ENCODE measurements at regions not wholly inside any gene's neighbourhood (a gene's known extent, or its start where the extent isn't known, plus 50 kb on each side); places are given as distances from the start of the nearest gene placed in this dataset.

DNA sequence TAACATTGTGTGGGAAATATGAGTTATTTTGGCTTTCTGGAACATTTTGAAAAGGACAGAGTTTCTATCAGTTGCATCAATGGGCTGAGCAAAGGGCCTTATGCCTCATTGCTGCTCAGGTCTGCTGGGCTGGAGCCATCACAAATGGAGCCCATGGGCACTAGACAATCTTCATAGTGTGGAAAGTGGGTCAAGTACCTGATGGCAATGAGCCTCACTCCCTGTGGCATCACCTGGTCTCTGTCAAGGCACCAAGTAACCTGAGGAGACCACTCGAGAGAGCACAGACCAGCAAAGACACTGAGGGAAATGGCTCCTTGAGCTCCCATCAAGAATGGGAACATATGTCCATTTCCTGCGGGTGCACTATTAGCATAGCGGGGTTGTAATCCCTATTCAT, 96.7 kb upstream of the PPP2R3A start:
- H3K27ac ChIP-seq (replicated peaks in 1 of 4) = no peak overlapping the region
- no peak for DNase-seq (ENCODE audit: extremely low spot score)
- intact Hi-C loops (cut with DNase I) = no loop called here
- no peaks in the 10 kb centered on the region for H3K27me3 ChIP-seq
- H3K9me3 ChIP-seq = peaks cover 0 to 10% (median 4%) of the 10 kb centered on the region in 4 donors
- TF ChIP-seq EP300 (IDR thresholded peaks at IDR 0.05) = no peak
- TF ChIP-seq POLR2A (IDR thresholded peaks at IDR 0.05; ENCODE audit: low read depth) = no peak
- TF ChIP-seq, protein P1, sequence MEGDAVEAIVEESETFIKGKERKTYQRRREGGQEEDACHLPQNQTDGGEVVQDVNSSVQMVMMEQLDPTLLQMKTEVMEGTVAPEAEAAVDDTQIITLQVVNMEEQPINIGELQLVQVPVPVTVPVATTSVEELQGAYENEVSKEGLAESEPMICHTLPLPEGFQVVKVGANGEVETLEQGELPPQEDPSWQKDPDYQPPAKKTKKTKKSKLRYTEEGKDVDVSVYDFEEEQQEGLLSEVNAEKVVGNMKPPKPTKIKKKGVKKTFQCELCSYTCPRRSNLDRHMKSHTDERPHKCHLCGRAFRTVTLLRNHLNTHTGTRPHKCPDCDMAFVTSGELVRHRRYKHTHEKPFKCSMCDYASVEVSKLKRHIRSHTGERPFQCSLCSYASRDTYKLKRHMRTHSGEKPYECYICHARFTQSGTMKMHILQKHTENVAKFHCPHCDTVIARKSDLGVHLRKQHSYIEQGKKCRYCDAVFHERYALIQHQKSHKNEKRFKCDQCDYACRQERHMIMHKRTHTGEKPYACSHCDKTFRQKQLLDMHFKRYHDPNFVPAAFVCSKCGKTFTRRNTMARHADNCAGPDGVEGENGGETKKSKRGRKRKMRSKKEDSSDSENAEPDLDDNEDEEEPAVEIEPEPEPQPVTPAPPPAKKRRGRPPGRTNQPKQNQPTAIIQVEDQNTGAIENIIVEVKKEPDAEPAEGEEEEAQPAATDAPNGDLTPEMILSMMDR (IDR thresholded peaks at IDR 0.05) = no peak
- TF ChIP-seq POLR2AphosphoS5 (IDR thresholded peaks at IDR 0.05) = no peak
- H3K4me3 ChIP-seq = no peak overlapping the region
- H3K4me1 ChIP-seq = no peaks in the 10 kb centered on the region
- no peaks in the 10 kb centered on the region for H3K36me3 ChIP-seq
- WGBS = 87% methylated on average over 3 of the region's 3 CpGs

DNA sequence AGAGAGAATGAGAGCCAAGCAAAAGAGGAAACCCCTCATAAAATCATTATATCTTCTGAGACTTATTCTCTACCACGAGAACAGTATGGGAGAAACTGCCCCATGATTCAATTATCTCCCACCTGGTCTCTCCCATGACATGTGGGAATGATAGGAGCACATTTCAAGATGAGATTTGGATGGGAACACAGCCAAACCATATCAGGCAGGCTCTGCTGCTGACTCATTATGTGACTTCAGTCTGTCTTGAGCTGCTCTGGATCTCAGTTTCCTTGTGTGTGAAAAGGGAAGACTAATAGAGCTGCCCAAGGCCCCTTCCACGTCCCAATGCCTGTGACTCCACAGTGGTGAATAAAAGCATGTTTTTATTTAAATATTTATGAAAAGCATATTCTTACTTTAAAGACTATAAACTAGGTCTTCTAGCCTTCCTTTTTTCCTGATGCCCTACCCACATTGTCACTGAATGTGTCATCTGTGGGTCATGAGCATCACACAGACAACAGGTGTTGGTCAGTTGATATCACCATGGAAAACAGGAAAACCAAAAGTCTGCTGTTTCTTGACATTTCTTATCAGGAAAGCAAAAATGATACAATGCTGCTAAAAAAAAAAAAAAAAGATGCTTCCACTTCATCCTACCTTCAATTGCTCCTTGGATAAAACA, 96.0 kb upstream of the PPP2R3A start:
- Histone ChIP-seq H3K36me3 (no peaks in the 10 kb centered on the region), H3K4me1 (no peaks in the 10 kb centered on the region), H3K4me3 (no peak overlapping the region), H3K9me3 (peaks cover 0 to 16% (median 9%) of the 10 kb centered on the region in 4 donors), H3K27ac (replicated peaks in 1 of 4) (no peak overlapping the region), H3K27me3 (no peaks in the 10 kb centered on the region)
- intact Hi-C loops (cut with DNase I) = no loop called here
- DNase-seq (ENCODE audit: extremely low spot score) = no peak
- WGBS = 76% methylated on average over 2 of the region's 2 CpGs
- TF ChIP-seq POLR2AphosphoS5 (IDR thresholded peaks at IDR 0.05) = no peak
- no peak for TF ChIP-seq EP300 (IDR thresholded peaks at IDR 0.05)
- TF ChIP-seq, protein P1 (IDR thresholded peaks at IDR 0.05) = no peak
- TF ChIP-seq POLR2A (IDR thresholded peaks at IDR 0.05; ENCODE audit: low read depth) = no peak

DNA sequence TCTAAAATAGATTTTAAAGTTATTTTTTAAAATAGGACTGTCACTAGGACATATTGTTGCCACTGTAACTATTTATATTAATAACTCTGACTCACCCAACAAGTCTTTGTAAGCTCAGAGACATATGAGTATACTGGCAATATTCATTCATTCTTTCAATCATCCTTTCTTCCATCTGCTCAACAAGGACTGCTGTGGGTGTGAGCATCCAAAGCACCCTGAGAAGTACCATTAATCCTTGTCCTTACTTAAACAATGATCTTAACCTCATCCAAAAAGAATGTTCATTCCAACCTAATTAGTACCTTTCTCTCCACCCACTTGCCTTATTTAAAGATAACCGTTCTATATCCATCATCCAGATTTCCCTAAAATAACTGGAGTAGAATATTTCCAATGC, 94.2 kb upstream of the PPP2R3A start:
- Histone ChIP-seq H3K27me3 (no peaks in the 10 kb centered on the region), H3K4me3 (no peak overlapping the region), H3K4me1 (no peaks in the 10 kb centered on the region), H3K36me3 (no peaks in the 10 kb centered on the region), H3K9me3 (peaks cover 0 to 16% (median 9%) of the 10 kb centered on the region in 4 donors), H3K27ac (replicated peaks in 1 of 4) (no peak overlapping the region)
- TF ChIP-seq POLR2AphosphoS5 (IDR thresholded peaks at IDR 0.05) (no peak), POLR2A (IDR thresholded peaks at IDR 0.05; ENCODE audit: low read depth) (no peak), EP300 (IDR thresholded peaks at IDR 0.05) (no peak)
- TF ChIP-seq, protein P1 (IDR thresholded peaks at IDR 0.05) = no peak
- no peak for DNase-seq (ENCODE audit: extremely low spot score)
- WGBS = 79% methylated on average over 1 of the region's 1 CpG
- intact Hi-C loops (cut with DNase I) = no loop called here

DNA sequence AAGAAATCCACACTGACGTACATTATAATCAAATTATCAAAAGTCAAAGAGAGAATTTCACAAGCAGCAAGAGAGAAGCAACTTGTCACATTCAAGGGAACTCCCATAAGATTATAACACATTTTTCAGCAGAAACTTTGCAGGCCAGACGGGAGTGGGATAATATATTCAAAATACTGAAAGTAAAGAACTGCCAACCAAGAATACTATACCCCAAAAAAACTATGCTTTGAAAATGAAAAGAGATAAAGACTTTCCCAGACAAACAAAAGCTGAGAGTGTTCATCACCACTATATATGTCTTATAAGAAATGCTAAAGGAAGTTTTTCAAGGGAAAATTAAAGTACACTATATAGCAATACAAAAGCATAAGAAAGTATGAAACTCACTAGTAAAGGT, 91.5 kb upstream of the PPP2R3A start:
- no peak for TF ChIP-seq POLR2A (IDR thresholded peaks at IDR 0.05; ENCODE audit: low read depth)
- no peak for TF ChIP-seq POLR2AphosphoS5 (IDR thresholded peaks at IDR 0.05)
- TF ChIP-seq EP300 (IDR thresholded peaks at IDR 0.05) = no peak
- TF ChIP-seq, protein P1 (IDR thresholded peaks at IDR 0.05) = no peak
- no peak for DNase-seq (ENCODE audit: extremely low spot score)

DNA sequence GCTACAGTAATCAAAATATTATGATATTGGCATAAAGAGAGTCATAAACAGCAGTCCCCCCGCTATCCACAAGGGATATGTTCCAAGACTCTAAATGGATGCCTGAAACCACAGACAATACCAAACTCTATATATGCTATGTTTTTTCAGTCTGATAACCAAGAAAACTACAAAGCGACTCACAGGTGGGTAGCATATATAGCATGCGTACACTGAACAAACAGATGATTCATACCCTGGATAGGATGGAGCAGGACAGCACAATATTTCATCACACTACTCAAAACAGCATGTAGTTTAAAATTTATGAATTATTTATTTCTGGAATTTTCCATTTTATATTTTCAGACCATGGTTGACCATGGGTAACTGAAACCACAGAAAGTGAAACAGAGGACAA, 87.0 kb upstream of the PPP2R3A start:
- Histone ChIP-seq H3K4me3 (no peak overlapping the region), H3K4me1 (no peaks in the 10 kb centered on the region), H3K27me3 (no peaks in the 10 kb centered on the region), H3K27ac (replicated peaks in 1 of 4) (no peak overlapping the region), H3K36me3 (no peaks in the 10 kb centered on the region), H3K9me3 (peaks cover 0 to 20% (median 8%) of the 10 kb centered on the region in 4 donors)
- TF ChIP-seq EP300 (IDR thresholded peaks at IDR 0.05) (no peak), POLR2A (IDR thresholded peaks at IDR 0.05; ENCODE audit: low read depth) (no peak), POLR2AphosphoS5 (IDR thresholded peaks at IDR 0.05) (no peak)
- TF ChIP-seq, protein P1 (IDR thresholded peaks at IDR 0.05) = no peak
- intact Hi-C loops (cut with DNase I) = no loop called here
- DNase-seq (ENCODE audit: extremely low spot score) = no peak
- 96% methylated on average over 3 of the region's 3 CpGs for WGBS

More for the DNA sequence above, 91.5 kb upstream of the PPP2R3A start:
- Histone ChIP-seq H3K4me3 (no peak overlapping the region), H3K4me1 (no peaks in the 10 kb centered on the region), H3K36me3 (no peaks in the 10 kb centered on the region), H3K27me3 (no peaks in the 10 kb centered on the region), H3K9me3 (peaks cover 0 to 28% (median 9%) of the 10 kb centered on the region in 4 donors), H3K27ac (replicated peaks in 1 of 4) (no peak overlapping the region)
- intact Hi-C loops (cut with DNase I) = no loop called here
- WGBS = 82% methylated on average over 2 of the region's 2 CpGs
